Caki2 (cell line): ENCODE measurements at regions not wholly inside any gene's neighbourhood (a gene's known extent, or its start where the extent isn't known, plus 50 kb on each side); places are given as distances from the start of the nearest gene placed in this dataset.

ENCODE experiments used
- DNase-seq: peaks from one replicate; pipeline ENCODE4 v3.0.0-alpha.2; 2015; ENCODE audit warnings: low read depth
- in situ Hi-C: cut with HindIII; loops from 2 replicates; pipeline ENCODE4 v1.10.0; 2016; ENCODE audit warnings: low sequenced_read_pairs, low pct_unique_long_range_greater_than_20kb, mixed read lengths

- DNase-seq: no peak
- in situ Hi-C loops: no loop called here
Observed at GRCh38 chr16:59202233-59202862, 468.2 kb upstream of the GOT2 start.

- in situ Hi-C loops: no loop called here
- no peak for DNase-seq
Observed at GRCh38 chr16:59201821-59202220, 467.7 kb upstream of the GOT2 start.

- no peak for DNase-seq
- in situ Hi-C loops: no loop called here
Observed at GRCh38 chr16:59201160-59201559, 467.0 kb upstream of the GOT2 start.

- DNase-seq: no peak
- in situ Hi-C loops: no loop called here
Observed at GRCh38 chr16:59198487-59198886, 464.4 kb upstream of the GOT2 start.

DNA sequence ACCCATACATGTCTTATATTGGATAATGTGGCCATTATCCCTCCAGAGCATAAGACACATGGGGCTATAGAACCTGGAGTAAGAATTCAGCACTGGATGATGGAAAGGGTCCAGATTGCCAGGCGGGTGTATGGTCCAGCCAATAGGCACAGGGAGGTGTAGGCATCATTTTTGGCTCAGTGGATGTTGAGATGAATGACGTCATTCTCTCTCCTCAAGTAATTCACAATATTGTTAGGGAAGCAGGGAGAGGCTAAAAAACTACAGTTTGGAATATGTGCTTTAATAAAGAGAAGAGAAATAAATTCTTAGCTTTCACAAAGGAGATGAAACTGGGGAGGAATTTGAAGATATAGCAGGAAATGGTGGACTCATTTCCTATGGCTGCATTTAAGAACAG is 461.1 kb upstream of the GOT2 start:
- DNase-seq: no peak
- in situ Hi-C loops: no loop called here

DNA sequence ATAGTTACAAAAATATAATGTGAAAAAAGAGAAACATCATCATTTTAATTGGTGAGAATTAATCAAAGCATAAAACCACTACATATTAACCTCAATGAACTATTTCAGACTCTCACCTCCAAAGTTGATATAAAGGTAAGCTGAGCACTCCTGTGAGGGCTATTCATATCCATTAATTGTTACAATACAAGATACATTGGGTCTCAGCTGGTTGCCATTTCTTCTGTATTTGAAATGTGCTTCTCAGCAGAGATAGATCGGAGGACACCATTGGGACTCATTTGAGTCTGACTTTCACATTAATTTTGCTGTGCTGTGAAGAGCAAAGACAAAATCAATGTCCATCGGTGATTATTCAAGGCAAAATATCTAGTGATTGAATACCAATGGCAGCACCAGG is 459.5 kb upstream of the GOT2 start:
- DNase-seq: no peak
- in situ Hi-C loops: no loop called here

DNA sequence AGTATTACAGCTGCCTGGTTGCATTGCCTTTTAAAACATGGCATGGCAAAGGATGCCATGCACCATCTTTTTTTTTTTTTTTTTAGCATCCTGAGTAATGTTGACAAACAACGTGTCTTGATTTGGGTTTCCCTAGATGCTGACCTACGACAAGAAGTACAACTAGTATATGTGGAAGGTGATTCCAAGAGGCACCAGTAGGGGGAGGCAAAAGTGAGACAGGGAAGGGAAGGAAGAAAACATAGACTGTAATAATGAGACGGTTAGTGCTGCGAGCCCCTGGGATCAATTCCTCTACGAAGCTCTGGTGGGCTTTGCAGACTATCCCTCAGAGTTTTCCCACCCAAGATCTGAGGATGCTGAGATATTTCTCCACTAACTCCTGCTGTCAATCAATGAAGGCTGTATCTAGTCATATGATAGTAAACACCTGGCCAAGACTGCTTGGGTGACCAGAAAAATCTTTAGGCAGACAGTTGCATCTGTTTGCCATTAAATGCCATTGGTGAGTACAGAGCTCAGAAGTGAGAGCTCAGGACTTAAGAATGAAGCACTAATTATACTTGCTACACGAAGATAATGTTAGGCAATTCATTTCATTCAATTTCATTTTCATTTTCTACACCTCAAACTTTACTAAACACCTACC is 458.6 kb upstream of the GOT2 start:
- DNase-seq: peak; percentile 6
- in situ Hi-C loops: no loop called here

GRCh38 chr16:59190731-59191130 is 456.6 kb upstream of the GOT2 start:
- in situ Hi-C loops: no loop called here

GRCh38 chr16:59188029-59188428 is 453.9 kb upstream of the GOT2 start:
- DNase-seq: no peak
- in situ Hi-C loops: no loop called here

More at GRCh38 chr16:59190731-59191130, 456.6 kb upstream of the GOT2 start:
- DNase-seq: no peak

DNA sequence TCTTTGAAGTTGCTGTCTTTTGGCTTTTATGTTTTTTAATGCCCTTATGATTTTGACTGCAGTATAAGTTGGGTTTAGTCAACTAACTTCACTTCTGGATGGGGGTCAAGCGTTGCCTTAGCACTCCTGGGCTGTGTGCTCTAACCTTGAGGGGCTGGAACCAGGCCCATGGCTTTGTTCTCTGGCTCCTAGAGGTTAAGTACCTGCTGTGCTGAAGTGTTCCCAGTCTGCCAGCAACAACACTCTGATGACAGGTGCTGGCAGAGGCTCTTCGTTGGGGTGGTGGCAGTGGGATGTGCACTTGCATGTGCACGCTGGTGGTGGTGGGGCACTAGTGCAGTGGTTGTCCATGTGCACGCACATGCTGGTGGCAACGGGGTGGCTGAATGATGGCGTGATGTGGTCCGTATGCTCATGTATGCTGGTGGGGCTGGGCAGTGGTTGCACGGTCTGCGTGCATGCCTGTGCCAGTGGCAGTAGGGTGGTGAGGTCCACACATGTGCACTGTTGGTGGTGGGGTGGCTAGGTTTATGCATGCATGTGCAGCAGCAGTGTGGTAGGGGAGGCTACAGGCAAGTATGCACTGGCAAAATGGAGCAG is 447.8 kb upstream of the GOT2 start:
- in situ Hi-C loops: no loop called here

DNA sequence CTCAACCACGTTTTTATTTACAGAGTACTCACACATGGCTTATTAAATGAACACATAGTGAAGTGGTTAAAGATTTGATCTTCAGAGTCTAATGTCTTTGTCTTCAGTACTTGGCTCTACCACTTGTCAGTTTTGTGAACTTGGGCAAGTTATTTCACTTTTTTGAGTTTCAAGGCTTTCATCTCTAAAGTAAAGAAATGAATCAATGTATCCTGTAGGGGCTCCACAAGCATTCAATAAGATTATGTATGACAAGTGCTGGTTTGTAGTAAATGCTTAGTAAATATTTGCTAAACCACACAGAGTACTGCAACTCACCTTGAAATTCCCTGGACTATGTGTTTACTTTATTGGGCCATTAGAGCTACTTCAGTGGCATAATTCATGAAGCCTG is 446.0 kb upstream of the GOT2 start:
- in situ Hi-C loops: no loop called here
- DNase-seq: no peak

More for the DNA sequence above, 447.8 kb upstream of the GOT2 start:
- DNase-seq: no peak

DNA sequence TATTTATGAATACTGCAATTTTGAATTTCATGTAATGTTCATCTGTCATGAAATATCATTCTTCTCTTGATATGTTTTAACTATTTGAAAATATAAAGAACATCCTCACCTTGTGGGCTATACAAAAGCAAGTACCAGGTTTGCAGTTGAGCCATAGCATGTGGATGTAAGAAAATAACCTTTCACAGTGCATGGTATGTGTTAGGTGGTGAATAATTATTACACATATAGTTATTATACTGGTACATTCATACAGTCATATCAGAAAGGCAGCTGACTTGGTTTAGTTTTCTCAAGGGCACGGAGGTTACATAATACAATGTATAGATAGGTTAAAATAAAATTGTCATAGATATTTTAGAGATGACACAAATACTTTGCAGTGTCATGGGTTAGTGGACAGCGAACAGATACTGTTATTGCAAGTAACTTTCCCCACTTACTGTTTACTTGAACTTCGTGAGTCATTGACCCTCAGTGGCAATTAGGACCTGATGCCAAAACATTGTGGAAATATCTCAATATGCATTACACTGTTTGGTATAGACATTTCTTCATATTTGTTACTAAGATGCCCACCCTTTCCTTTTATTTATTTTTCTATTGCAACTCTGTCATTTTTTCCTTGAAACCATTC is 445.4 kb upstream of the GOT2 start:
- in situ Hi-C loops: no loop called here
- no peak for DNase-seq

DNA sequence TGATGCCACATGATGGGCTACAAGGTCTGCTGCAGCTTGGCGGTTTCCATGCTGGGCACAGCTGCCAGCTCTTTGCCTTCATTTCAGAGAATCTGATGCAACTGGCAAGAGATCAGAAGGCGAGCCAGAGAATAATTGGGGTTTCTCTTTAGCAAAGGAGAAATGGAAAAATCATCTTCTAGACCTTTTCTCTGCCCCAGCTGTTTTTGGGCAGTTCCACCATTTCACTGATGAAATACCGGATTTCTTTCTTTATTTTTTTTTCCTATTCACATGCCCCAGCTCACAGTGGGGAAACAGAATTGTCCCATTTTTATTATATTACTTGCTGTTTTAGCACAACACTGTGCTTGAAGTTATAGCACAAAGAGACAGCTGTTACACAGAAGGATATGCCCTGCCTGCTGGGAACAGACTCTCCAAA is 439.3 kb upstream of the GOT2 start:
- DNase-seq: no peak
- in situ Hi-C loops: no loop called here

GRCh38 chr16:59170099-59170712 is 436.1 kb upstream of the GOT2 start:
- no peak for DNase-seq
- in situ Hi-C loops: no loop called here

GRCh38 chr16:59169168-59169567 is 435.1 kb upstream of the GOT2 start:
- in situ Hi-C loops: no loop called here
- DNase-seq: no peak

DNA sequence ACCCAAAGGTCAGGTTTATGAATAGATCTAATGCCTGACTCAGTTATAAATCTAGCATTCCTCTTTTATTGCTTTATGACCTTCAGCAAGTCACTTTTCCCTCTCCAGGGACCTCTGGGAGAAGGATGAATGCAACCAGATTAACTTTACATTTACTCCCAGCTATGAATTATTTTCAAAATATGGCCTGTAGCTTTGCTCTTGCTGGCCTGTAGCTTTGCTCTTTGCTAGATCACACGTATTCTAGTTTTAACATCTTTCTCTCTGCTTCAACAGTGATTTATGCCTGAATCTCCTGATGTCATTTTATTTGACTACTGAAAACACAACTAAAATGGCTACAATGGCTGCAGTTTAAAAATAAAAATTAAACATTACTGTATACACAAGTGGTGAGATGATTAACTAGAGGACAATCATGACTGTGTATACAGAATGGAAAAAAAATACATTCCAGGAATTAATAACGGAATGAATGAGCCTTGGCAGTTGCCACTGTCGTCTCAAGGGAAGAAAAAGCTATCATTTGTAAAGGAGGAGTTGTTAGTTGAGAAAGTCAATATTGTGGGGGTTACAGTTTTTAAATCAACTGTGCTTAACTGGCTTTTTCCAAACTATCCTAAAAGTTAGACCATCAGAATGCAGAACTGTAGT is 434.5 kb upstream of the GOT2 start:
- no peak for DNase-seq
- in situ Hi-C loops: no loop called here

GRCh38 chr16:59164461-59164860 is 430.3 kb upstream of the GOT2 start:
- no peak for DNase-seq
- in situ Hi-C loops: no loop called here

DNA sequence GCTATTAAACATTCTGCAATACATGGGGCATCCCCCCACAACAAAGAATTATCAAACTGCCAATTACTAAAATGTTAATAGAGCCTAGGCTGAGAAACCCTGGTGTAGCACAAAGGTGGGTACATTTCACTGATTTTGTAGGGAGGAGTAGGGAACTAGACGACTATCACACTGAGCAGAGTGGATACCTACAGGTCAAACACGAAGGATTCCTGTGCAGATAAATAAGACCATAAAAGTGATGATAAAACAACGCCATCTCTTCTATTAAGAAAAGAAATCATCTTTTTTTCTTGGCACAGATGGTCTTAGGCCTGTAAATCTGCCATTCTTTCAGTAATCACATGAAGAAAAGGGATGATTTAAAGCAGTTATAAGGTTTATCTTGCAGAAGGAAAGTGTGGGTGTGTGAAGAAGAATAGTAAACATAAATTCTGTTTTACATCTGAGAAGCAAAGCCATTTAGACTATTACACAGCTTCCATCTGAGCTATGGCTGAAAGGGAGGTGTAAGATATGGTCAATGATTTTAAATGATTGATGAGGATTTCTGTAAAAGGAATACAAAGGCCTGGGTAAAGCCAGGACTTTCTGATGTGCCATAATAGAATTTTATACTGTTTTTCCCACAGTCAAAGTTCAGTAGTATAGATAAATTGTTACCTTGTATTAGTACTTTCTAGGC is 429.4 kb upstream of the GOT2 start:
- in situ Hi-C loops: no loop called here
- DNase-seq: no peak
